ENCODE measurements at regions not wholly inside any gene's neighbourhood (a gene's known extent, or its start where the extent isn't known, plus 50 kb on each side); places are given as distances from the start of the nearest gene placed in this dataset.

DNA sequence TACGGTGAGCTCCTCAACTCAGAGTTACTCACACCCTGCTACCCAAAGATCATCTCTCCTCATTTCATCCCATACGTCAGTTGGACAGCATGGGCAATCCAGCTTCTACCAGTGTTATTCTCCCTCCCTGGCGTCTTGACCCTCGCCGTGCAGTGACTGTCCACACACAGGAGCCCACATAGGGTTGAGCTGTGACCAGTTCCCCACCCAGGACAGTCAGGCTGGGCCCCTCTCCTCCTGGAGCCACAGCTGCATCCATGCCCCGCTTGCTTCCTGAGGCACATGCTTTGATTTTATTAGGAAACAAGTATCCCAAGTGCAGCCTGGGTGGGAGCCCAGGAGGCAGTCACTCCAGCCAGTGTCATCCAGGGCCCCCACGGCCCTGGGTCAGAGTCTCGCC, 140.3 kb upstream of the SFSWAP start:
- no peaks in the 10 kb centered on the region for H3K27me3 ChIP-seq
- no peak overlapping the region for H3K4me3 ChIP-seq
- TF ChIP-seq, protein P1, sequence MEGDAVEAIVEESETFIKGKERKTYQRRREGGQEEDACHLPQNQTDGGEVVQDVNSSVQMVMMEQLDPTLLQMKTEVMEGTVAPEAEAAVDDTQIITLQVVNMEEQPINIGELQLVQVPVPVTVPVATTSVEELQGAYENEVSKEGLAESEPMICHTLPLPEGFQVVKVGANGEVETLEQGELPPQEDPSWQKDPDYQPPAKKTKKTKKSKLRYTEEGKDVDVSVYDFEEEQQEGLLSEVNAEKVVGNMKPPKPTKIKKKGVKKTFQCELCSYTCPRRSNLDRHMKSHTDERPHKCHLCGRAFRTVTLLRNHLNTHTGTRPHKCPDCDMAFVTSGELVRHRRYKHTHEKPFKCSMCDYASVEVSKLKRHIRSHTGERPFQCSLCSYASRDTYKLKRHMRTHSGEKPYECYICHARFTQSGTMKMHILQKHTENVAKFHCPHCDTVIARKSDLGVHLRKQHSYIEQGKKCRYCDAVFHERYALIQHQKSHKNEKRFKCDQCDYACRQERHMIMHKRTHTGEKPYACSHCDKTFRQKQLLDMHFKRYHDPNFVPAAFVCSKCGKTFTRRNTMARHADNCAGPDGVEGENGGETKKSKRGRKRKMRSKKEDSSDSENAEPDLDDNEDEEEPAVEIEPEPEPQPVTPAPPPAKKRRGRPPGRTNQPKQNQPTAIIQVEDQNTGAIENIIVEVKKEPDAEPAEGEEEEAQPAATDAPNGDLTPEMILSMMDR (IDR thresholded peaks at IDR 0.05): no peak
- TF ChIP-seq POLR2A (IDR thresholded peaks at IDR 0.05): no peak

DNA sequence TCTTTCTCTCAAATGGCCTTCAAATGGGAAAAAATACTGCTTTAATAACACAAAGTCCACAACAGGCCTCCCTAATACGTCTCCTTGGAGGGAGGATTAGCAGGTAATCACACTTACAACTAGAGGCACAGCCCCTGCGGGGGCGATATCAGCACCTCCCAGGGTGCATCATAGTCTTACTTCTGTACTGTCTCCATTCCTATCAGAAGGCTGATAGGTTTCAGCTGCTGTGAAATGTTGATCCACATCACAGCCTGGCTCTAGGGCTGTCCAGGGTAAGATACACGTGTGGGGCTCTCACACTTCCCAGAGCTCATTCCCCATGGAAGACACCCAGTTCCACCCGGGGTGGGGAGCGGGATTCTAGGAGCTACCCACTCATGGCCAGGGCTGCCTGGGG, 139.1 kb upstream of the SFSWAP start:
- no peak for TF ChIP-seq POLR2A (IDR thresholded peaks at IDR 0.05)
- TF ChIP-seq, protein P1 (IDR thresholded peaks at IDR 0.05): no peak
- Histone ChIP-seq H3K9me3 (no peaks in the 10 kb centered on the region), H3K4me3 (no peak overlapping the region), H3K27me3 (no peaks in the 10 kb centered on the region), H3K36me3 (no peaks in the 10 kb centered on the region), H3K4me1 (no peaks in the 10 kb centered on the region), H3K27ac (no peak overlapping the region)
- no peak for DNase-seq

More for the DNA sequence above, 140.3 kb upstream of the SFSWAP start:
- H3K27ac ChIP-seq: no peak overlapping the region
- no peaks in the 10 kb centered on the region for H3K36me3 ChIP-seq
- no peaks in the 10 kb centered on the region for H3K4me1 ChIP-seq
- no peaks in the 10 kb centered on the region for H3K9me3 ChIP-seq
- no peak for DNase-seq

DNA sequence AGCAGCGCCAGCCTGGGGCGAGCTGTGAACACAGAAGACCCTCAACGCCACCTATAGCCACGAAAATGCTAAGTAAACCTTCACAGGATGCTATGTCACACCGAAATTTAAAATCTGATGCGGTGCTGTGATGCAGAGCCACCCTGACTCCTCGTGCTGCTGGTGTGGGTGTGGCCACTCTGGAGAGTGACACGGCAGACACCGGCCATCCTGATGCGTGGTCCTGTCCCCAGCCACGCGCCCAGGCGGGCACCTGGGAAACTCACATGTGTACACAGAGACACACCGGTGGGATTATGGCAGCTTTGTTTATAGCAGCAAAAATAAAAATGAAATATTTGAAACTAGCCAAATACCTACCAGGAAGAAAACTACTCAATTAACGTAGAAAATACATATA, 138.3 kb upstream of the SFSWAP start:
- no peaks in the 10 kb centered on the region for H3K4me1 ChIP-seq
- no peak overlapping the region for H3K4me3 ChIP-seq
- H3K27me3 ChIP-seq: no peaks in the 10 kb centered on the region
- DNase-seq: no peak
- H3K36me3 ChIP-seq: no peaks in the 10 kb centered on the region
- no peaks in the 10 kb centered on the region for H3K9me3 ChIP-seq
- TF ChIP-seq, protein P1 (IDR thresholded peaks at IDR 0.05): no peak
- no peak for TF ChIP-seq POLR2A (IDR thresholded peaks at IDR 0.05)
- no peak overlapping the region for H3K27ac ChIP-seq

DNA sequence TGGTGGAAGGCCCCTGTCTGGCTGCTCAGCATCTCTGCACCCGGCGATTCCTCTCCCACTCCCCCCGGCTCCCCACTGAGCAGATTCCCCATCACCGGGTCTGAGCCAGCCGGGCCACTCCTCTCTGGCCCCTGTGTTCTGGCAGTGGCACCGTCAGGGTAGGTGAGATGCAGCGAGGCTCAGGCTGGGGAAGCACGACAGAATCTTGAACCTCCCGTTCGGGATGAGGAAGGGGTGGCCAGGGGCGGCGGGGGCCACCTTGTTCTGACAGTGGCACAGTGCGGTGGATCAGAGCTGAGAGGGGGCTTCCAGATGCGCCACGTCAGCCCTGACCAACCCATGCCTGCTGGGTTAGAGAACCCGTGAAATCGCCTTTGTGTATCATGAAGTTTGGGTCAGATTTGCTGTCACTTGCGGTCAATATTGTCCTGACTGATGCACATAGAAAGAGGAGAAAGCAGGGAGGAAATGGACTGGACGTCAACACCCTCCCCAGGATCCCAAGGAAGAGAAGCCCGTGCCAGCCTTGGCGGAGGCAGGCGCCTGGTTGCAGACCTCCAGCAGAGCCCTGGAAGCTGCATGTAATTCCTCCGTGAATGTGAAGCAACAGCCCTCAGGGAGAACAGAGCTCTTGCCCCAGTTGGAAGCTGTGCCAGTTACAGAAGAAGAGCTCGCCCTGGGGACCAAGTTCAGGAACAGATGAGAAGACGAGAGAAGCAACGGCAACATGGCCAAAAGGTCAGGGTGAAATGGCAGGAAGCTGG, 137.1 kb upstream of the SFSWAP start:
- no peaks in the 10 kb centered on the region for H3K4me1 ChIP-seq
- DNase-seq: no peak
- H3K36me3 ChIP-seq: no peaks in the 10 kb centered on the region
- H3K27ac ChIP-seq: no peak overlapping the region
- TF ChIP-seq, protein P1 (IDR thresholded peaks at IDR 0.05): no peak
- TF ChIP-seq POLR2A (IDR thresholded peaks at IDR 0.05): no peak
- H3K27me3 ChIP-seq: no peaks in the 10 kb centered on the region
- no peaks in the 10 kb centered on the region for H3K9me3 ChIP-seq
- no peak overlapping the region for H3K4me3 ChIP-seq

DNA sequence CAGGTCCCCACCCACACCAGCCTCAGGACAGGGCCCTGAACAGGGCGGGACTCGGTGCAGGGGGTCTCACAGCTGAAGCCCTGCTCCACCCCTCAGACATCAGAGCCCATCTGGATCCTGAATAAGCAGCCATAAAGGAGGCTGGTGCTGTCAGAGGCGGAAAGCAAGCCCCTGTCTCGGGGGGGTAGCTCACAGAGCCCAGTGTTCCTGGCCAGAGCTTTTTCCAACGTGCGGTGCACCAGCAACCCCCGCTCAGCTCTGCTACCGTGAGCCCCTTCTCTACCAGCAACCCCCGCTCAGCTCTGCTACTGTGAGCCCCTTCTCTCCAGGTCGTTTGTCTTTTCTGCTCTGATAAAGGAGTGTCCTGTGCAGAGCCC, 136.5 kb upstream of the SFSWAP start:
- TF ChIP-seq, protein P1 (IDR thresholded peaks at IDR 0.05): no peak
- TF ChIP-seq POLR2A (IDR thresholded peaks at IDR 0.05): no peak

More for the DNA sequence above, 136.5 kb upstream of the SFSWAP start:
- no peaks in the 10 kb centered on the region for H3K9me3 ChIP-seq
- DNase-seq: no peak
- no peaks in the 10 kb centered on the region for H3K36me3 ChIP-seq
- no peaks in the 10 kb centered on the region for H3K27me3 ChIP-seq
- no peak overlapping the region for H3K4me3 ChIP-seq
- H3K4me1 ChIP-seq: no peaks in the 10 kb centered on the region
- no peak overlapping the region for H3K27ac ChIP-seq
